OCI-LY7 (cell line): ENCODE measurements at regions not wholly inside any gene's neighbourhood (a gene's known extent, or its start where the extent isn't known, plus 50 kb on each side); places are given as distances from the start of the nearest gene placed in this dataset.

Source experiments
- BruUV-seq: library from RNA; stranded (reverse); fragments of 400-500 nt; replicated peaks from 2 replicates; lab custom pipeline; 2021; lab: Mats Ljungman, UMichigan
- CTCF ChIA-PET: fragments of 300-600 bp; sonication (Branson Sonifier 250); formaldehyde crosslinking; loops from one replicate; lab custom pipeline; 2022; ENCODE audit warnings: antibody characterized with exemption; ENCODE audit not compliant: unreplicated experiment; lab: Charles Lee
- POLR2A ChIA-PET: fragments of 300-600 bp; sonication (Branson Sonifier 250); formaldehyde crosslinking; loops from one replicate; lab custom pipeline; 2022; ENCODE audit warnings: antibody characterized with exemption; lab: Charles Lee
- DNase-seq: peaks from one replicate; pipeline ENCODE4 v3.0.0-alpha.2; 2015; ENCODE audit warnings: low spot score
- H2AFZ ChIP-seq: fragments of 200-600 bp; sonication (generic), shearing (Covaris generic); 2 replicates; pipeline ENCODE4 v1.6.1; 2014; ENCODE audit warnings: mild to moderate bottlenecking, antibody characterized with exemption, low read length, moderate library complexity
- H3K27ac ChIP-seq: fragments of 200-600 bp; sonication (generic); 2 replicates; pipeline ENCODE4 v1.5.1; 2014; ENCODE audit warnings: mixed run types, low read depth, mild to moderate bottlenecking, moderate library complexity, low read length, inconsistent platforms; ENCODE audit not compliant: poor library complexity, severe bottlenecking
- H3K36me3 ChIP-seq: fragments of 200-600 bp; sonication (generic); 2 replicates; pipeline ENCODE4 v1.6.1; 2014; ENCODE audit warnings: mild to moderate bottlenecking, antibody characterized with exemption, low read length, moderate library complexity, mixed read lengths; ENCODE audit not compliant: insufficient read depth
- H3K4me1 ChIP-seq: fragments of 200-600 bp; sonication (generic); 2 replicates; pipeline ENCODE4 v1.5.1; 2014; ENCODE audit warnings: mild to moderate bottlenecking, low read length; ENCODE audit not compliant: insufficient read depth, poor library complexity, severe bottlenecking
- H3K4me2 ChIP-seq: fragments of 200-600 bp; sonication (generic); 2 replicates; pipeline ENCODE4 v1.6.1; 2014; ENCODE audit warnings: mild to moderate bottlenecking, low read length
- H3K4me3 ChIP-seq: fragments of 200-600 bp; sonication (generic); 2 replicates; pipeline ENCODE4 v1.5.1; 2014; ENCODE audit warnings: mild to moderate bottlenecking, low read depth, low read length; ENCODE audit not compliant: poor library complexity, severe bottlenecking
- H3K79me2 ChIP-seq: fragments of 200-600 bp; sonication (generic); 2 replicates; pipeline ENCODE4 v1.6.1; 2016; ENCODE audit warnings: low read depth, mild to moderate bottlenecking, low read length, moderate library complexity, mixed read lengths; ENCODE audit not compliant: insufficient read depth
- H3K9me2 ChIP-seq: fragments of 200-600 bp; sonication (generic); 2 replicates; pipeline ENCODE4 v1.6.1; 2016; ENCODE audit warnings: mild to moderate bottlenecking, low read length, mixed read lengths; ENCODE audit not compliant: insufficient read depth
- H3K9me3 ChIP-seq: fragments of 200-600 bp; sonication (generic); 2 replicates; pipeline ENCODE4 v1.6.1; 2014; ENCODE audit warnings: mild to moderate bottlenecking, mixed run types, low read length, mixed read lengths
- H4K20me1 ChIP-seq: fragments of 200-600 bp; sonication (generic); 2 replicates; pipeline ENCODE4 v1.6.1; 2014; ENCODE audit warnings: mild to moderate bottlenecking, antibody characterized with exemption, low read length, moderate library complexity, mixed read lengths; ENCODE audit not compliant: insufficient read depth
- CTCF ChIP-seq: fragments of 200-600 bp; sonication (generic); conservative IDR thresholded peaks from 2 replicates; pipeline ENCODE4 v1.5.1; 2014; ENCODE audit warnings: mild to moderate bottlenecking, antibody characterized with exemption, low read length, moderate library complexity, mixed read lengths
- EZH2phosphoT487 ChIP-seq: fragments of 200-600 bp; sonication (generic); IDR thresholded peaks from 2 replicates; pipeline ENCODE4 v1.6.1; 2018; ENCODE audit warnings: low read depth, borderline replicate concordance, mild to moderate bottlenecking, mixed run types, antibody characterized with exemption, low read length, moderate library complexity, mixed read lengths
- intact Hi-C: fragments of 100-400 bp; cut with micrococcal nuclease; formaldehyde crosslinking; loops from one replicate; pipeline ENCODE4 v1.10.0; 2022; ENCODE audit not compliant: unreplicated experiment

GRCh38 chr3:168546707-168547106, 451.0 kb upstream of the GOLIM4 start:
- DNase-seq, result no peak
- Histone ChIP-seq H3K9me2 (no peaks in the 10 kb centered on the region), H4K20me1 (no peaks in the 10 kb centered on the region), H3K27ac (no peak overlapping the region), H3K79me2 (no peaks in the 10 kb centered on the region), H3K9me3 (no peaks in the 10 kb centered on the region), H3K4me1 (no peaks in the 10 kb centered on the region), H3K4me3 (no peak overlapping the region), H3K4me2 (no peak overlapping the region), H2AFZ (no peak overlapping the region), H3K36me3 (no peaks in the 10 kb centered on the region)
- CTCF ChIA-PET, result no interaction called here
- no peak for TF ChIP-seq EZH2phosphoT487
- TF ChIP-seq CTCF, result no peak
- no TSS peak for BruUV-seq
- intact Hi-C loops, result no loop called here
- POLR2A ChIA-PET, result interaction anchor here (0.7 kb wide), 1 partner anchor 1235 kb away, joined by 4 read pairs; no protein-coding TSS in a partner anchor

- no peaks in the 10 kb centered on the region for H3K79me2 ChIP-seq
- H3K4me3 ChIP-seq, result no peak overlapping the region
- H4K20me1 ChIP-seq, result no peaks in the 10 kb centered on the region
- TF ChIP-seq EZH2phosphoT487 (no peak), CTCF (no peak)
- no peaks in the 10 kb centered on the region for H3K4me1 ChIP-seq
- no peaks in the 10 kb centered on the region for H3K36me3 ChIP-seq
- no peak for DNase-seq
- H3K9me2 ChIP-seq, result no peaks in the 10 kb centered on the region
- POLR2A ChIA-PET, result interaction anchor here (0.6 kb wide), 1 partner anchor 1303 kb away, joined by 3 read pairs; no protein-coding TSS in a partner anchor
- H2AFZ ChIP-seq, result no peak overlapping the region
- no peak overlapping the region for H3K4me2 ChIP-seq
- CTCF ChIA-PET, result no interaction called here
- intact Hi-C loops, result no loop called here
- H3K27ac ChIP-seq, result no peak overlapping the region
- H3K9me3 ChIP-seq, result no peaks in the 10 kb centered on the region
- BruUV-seq, result no TSS peak
Measured at GRCh38 chr3:168545591-168545990, 449.9 kb upstream of the GOLIM4 start.

- Histone ChIP-seq H2AFZ (no peak overlapping the region), H3K4me2 (no peak overlapping the region), H3K27ac (no peak overlapping the region), H3K36me3 (no peaks in the 10 kb centered on the region), H3K79me2 (no peaks in the 10 kb centered on the region), H4K20me1 (no peaks in the 10 kb centered on the region), H3K4me3 (no peak overlapping the region), H3K9me2 (no peaks in the 10 kb centered on the region), H3K9me3 (no peaks in the 10 kb centered on the region), H3K4me1 (no peaks in the 10 kb centered on the region)
- ChIA-PET CTCF (no interaction called here), POLR2A (no interaction called here)
- BruUV-seq, result no TSS peak
- DNase-seq, result no peak
- TF ChIP-seq CTCF (peak; percentile 39; the same call in 1 of the 2 replicates), EZH2phosphoT487 (no peak)
- intact Hi-C loops, result no loop called here
Measured at GRCh38 chr3:168544097-168544957, 448.6 kb upstream of the GOLIM4 start.
